ENCODE measurements at regions not wholly inside any gene's neighbourhood (a gene's known extent, or its start where the extent isn't known, plus 50 kb on each side); places are given as distances from the start of the nearest gene placed in this dataset.
"Not testable (repeated sequence)": the region's sequence is repeated elsewhere in the genome, so short reads cannot be mapped to it uniquely, and the experiment has no call there.

DNA sequence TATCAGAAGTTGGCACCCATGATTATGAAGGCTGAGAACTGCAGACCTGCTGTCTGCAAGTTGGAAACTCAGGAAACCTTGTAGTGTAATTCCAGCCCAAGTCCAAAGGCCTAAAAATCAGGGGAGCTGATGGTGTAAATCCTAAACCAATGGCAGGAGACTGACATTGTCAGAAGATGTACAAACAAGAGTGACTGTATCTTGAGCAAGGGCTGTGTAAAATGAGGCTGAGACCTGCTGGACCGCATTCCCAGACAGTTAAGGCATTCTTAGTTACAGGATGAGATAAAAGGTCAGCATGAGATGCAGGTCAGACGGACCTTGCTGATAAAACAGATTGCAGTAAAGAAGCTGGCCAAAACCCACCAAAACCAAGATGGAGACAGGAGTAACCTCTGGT lies 147.7 kb downstream of the COG6 start:
- no peak for DNase-seq (ENCODE audit: low spot score)

DNA sequence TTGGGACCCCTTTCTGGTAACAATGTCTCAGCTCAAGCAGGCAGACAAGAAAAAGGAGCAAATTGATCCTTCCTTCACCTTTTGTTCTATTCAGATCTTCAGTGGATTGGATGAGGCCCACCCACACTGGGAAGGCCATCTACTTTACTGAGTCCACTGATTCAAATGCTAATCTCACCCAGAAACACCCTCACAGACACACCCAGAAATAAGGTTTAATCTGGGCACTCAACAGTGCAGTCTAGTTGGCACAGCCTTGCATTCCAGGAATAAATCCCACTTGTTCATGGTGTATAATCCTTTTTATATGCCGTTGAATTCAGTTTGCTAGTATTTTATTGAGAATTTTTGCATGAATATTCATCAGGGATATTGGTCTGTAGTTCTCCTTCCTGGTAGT lies 148.4 kb downstream of the COG6 start:
- DNase-seq (ENCODE audit: low spot score), result no peak

DNA sequence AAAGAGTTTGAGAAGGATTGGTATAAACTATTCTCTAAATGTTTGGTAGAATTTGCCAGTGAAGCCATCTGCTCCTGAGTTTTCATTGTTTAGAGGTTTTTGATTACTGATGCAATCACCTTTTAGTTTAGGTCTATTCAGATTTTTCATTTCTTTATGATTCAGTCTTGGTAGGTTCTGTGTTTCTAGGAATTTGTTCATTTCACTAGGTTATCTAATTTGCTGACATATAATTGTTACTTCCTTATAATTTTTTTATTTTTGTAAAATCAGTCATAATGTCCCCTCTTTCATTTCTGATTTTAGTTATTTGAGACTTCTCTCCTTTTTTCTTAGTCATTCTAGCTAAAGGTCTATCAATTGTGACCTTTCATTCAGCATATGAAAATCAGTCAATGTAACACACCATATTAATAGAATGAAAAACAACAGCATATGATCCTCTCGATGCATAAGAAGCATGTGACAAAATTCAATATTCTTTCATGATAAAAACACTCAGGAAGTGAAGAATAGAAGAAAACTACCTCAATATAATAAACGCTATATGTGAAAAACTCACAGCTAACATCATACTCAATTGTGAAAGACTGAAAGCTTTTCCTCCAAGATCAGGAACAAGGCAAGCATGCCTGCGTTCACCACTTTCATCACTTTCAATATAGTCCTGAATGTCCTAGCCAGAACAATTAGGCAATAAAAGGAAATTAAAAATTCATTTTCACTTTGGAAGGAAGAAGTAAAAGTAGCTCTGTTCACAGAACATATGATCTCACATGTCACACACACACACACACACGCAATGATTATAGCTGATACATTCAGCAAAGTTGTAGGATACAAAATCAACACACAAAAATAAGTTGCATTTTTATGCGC lies 149.1 kb downstream of the COG6 start:
- no peak for DNase-seq (ENCODE audit: low spot score)

DNA sequence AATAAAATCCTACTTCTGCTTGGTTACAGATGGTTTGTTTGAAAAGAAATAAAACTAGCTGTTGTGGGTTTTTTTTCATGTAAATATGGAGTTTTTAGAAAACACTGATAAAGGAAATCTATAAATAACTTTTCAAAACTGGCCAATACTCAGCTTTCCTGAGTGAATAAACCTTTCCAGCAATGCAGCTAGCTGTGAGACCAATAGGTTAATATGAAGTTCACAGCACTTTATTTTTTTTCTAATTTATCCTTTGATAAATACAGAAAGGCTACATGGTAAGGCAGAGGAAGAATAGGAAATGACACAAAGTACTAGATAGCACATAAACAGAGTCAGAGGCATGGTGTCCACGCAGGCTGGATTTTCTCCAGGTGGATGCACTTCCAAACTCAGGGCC lies 154.0 kb downstream of the COG6 start:
- no peak for DNase-seq (ENCODE audit: low spot score)

DNA sequence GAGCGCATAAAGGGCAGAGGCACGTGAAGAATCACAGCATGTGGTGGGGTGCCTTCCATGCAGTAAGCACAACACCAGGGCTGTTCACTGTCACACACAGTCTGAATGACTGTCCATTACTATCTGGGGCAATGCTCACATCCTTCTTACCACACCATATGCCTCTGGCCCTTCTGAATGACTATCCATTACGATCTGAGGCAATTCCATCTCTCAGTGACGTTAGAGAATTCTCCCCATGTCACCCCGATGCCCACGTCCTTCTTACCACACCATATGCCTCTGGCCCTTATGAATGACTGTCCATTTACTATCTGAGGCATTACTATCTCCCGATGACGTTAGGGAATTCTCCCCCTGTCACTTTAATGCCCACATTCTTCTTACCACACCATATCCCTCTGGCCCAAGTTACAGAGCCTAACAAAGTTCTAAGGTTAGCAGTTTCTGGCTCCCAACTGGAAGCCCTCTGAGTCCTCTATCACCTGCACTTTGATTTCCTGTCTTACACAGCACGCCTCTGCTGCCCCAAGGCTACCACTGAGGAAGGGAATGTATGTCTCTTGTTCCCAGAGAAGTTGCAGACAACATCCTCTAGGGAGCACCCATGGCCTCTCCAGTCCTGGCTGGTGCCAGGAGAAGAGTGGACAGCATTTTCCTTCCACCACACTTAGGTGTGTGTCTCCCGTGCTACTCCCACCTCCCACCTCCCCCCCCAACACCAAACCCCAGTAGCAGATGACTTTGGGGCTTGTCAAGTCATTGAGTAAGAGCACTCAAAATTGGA lies 154.8 kb downstream of the COG6 start:
- no peak for DNase-seq (ENCODE audit: low spot score)

DNA sequence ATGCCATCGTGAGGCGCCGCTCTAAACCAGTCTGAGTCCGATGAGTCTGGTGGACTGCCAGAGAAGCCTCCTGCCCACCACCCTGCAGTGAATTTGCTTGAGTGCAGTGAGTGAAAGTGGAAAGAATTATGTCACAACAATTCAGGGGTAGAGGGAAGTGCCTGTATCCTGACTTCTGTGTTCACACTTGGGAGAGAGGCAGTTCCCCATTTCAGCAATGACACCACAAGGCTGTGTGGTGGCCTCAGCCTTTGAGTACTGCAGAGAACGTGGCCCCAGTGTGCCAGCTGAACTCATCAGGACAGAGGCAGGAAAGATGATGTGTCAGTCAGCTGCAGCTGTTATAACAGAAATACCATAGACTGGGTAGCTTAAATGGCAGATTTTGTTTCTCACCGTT lies 155.6 kb downstream of the COG6 start:
- no peak for DNase-seq (ENCODE audit: low spot score)

DNA sequence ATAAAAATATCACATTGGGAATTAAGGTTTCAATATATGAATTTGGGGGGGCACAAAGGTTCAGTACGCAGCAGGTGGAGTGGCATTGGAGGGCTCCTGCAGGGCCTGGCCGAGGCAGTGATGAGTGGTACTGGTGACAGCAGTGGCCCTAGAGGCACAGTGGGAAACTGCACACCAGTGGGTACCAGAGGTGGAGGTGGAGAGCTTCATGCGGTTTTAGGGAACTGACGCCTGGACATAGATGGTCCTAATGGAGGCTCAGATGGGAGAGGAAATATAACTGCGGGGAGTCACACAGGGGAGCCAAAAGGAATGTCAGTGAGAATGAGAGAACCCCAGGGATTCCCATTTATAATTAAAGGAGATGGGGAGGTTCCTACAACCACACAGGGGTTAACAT lies 156.2 kb downstream of the COG6 start:
- DNase-seq (ENCODE audit: low spot score), result no peak

DNA sequence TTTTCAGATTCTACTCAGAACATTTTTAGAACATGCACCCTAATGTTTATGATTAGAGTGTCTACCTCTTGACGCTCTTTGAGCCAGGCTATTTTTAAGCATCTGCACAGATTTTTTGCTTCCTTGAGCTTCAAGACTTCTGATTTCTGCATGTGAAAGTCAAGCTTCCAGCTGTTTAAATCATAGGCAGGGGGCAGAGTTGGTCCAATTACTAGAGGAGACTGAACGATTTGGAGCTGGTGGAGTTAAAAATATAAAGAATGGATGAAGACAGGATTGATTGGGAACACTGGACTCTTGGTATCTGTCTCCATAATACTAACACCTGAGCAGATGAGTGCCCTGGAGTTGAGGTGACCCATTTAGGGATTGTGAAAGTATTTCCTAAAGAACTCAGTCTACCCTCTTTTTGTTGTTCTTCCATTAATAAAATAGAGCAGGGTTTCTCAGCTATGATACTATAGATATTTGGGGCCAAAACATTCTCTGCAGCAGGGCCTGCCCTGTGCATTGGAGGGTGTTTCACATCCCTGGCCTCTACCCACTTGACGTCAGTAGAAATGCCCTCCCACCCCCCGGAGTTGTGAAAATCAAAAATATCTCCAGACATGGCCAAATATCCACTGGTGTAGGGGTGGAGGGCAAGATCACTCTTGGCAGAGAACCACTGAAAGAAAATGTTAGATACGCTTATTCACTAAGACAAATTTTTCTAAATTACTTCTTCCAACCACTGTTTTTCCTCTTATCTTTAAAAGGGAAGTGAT lies 160.1 kb downstream of the COG6 start:
- no peak for DNase-seq (ENCODE audit: low spot score)

DNA sequence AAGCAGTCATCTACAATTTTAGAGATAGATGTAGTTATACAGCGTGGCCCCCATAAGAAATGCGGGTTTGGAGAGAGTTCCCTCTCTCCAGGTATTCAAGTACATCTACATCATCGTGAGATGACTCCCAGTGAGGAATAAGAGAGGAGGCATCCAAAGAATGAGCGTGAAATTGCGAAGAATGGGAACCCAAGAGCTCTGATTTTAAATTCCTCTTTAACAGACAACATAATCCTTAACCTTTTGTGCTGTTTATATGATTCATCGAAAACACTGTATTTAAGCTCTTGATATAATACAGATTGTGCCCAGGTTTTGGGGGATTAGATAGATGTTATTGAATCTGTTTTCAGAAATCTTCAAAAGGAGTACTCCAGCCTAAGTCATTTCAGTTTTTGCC lies 161.5 kb downstream of the COG6 start:
- no peak for DNase-seq (ENCODE audit: low spot score)

DNA sequence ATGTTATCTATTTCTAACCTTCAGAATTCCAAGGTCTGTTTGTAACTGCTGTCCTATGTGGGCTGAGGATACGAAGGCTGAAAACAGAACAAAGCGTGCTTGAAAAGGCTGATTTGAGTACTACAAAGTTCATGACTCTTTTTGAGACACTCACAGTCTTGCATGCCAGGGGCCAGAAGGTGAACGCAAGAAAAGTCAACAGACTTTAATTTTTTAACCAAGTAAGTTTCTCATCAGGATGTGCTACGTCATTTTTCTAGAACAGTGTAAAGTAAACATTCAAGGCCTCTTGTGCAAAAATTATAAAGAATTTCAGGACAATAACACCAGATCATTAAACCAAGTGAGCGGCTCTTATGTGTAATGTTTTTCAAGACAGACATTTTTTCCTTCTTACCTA lies 163.5 kb downstream of the COG6 start:
- DNase-seq (ENCODE audit: low spot score), result no peak

DNA sequence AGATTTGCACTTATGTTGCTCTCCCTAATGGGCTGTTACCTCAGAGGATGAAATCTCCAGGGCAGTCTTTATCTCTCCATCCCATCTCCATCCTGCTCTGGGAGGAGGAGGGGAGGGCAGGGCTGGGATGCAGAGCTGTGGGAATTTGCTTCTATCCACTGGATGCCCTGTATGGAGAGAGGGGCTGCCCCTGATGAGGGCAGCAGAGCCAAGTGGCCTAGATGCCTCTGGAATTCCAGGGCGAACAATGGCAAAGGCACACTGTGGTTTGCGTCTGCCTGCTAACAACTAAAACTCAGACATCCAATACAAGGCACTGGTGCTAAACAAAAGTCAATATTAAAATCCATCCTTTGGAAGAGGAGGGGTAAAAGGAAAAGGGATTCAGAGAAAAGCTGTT lies 165.1 kb downstream of the COG6 start:
- DNase-seq (ENCODE audit: low spot score), result no peak

DNA sequence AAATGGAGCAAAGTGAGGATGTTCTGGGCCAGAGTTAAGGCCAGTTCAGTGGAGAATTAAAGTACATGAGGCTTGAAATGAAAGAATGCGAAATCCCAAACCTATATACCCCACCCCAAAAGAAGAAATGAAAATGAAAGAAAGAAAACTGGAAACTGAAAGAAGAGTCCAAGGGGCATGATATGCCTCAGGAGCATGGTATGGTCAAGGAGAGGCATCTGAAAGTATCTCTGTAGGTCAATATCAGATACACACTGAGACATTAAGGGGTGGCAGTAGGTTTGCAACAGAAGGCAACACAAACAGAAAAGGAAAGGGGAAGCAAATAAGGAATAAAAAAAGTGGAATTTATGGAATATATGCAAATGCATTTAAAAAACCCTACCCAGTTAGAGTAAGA lies 166.5 kb downstream of the COG6 start:
- DNase-seq (ENCODE audit: low spot score), result no peak

DNA sequence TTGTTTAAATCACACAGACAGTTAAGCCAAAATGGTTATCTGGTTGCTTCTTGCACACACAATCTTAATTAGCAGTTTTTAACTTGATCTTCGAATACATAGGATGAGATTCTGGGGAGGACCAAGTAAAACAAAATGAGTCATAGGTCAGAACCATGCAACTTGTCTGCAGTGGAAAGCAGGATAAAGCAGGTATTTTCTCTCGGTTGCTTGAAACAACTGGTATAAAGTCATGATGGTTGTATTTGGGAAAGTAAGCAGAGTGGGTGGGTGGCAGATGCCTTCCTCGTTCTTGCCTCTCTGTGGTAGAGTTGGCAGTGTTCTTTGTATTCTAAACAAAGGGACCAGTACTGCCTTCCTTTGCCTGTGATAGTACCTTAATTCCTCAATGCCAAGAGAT lies 167.0 kb downstream of the COG6 start:
- DNase-seq (ENCODE audit: low spot score), result no peak

DNA sequence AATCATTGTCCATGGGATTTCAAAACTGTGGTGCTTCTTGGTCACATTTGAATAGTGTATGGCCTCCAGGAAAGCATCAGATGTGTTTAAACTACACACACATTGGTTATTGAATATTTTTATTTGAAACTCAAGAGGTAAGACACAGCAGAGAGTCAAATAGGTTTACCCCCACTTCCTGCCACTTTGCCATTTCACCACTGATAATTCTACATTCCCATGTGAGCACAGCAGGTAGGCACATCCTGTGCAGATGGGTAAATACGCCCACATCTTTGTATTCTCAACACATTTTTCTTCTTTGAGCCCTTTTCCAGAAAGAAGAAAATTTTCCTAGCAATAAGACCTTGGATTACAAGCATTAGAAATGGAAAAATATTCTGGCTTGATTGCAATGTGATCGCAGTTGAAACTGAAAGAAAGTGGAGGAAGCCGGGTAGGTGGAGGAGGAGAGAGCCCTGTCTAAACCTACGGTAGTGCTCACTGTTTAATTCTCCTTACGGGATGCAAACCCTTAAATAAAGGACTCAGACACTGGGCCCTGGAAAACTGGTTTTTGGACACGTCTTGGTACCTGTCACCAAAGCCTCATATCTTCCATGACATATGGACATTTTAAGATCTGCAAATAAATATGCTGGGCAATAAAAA lies 167.7 kb downstream of the COG6 start:
- no peak for DNase-seq (ENCODE audit: low spot score)

DNA sequence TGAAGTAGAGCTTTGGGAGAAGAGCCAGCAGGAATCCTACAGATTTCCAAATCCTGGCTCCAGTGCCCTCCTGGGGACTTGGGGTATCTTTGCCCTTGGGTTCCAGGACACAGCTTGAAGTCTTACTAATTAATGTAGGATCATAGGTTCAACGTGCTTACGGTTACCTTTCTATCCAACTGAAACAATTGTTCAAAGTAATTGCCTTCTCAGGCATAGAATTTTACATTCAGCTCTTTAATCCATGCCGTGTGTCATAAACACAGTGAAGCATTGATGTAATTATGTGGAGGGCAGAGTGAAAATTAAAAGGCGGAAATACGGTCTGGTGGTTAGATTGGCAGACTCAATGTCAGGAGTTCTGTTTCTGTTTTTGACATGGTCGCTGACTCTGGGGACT lies 170.4 kb downstream of the COG6 start:
- no peak for DNase-seq (ENCODE audit: low spot score)

DNA sequence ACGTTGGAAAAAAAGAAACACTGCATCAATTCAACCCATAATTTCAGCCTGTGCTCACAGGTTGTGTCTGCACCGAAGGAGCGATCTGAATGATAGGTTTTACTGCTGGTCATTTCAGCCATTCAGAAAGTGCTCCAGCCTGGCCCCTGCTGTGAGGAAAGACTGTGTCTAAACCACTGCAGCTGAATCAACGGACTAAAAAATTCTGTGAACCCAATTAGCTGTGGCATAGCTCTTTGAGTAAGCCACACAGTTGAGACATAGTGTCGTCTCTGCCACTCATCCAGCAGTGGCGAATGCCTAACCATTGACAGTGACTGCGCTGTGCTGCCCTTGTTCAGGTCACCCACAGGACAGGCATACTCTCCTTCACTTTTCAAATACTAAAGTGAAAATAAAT lies 179.8 kb downstream of the COG6 start:
- no peak for DNase-seq (ENCODE audit: low spot score)

DNA sequence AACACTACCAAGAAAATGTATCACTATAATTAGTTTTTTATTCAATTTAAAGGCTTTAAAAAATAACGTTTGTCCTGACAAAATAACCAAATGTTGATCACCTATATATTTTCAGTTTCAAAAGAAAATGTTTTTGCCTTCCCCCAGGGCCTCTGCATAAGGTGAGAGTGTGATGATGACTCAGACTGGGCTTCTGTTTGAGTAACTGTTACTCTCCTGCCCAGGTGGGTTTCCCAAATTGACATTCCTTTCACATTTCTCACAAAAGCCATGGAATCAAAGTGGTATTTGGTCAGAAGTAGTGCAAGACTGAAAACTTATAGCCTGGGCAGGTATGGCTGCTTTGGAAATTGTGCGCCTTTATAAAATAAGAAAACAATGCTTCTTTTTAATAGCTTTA lies 180.6 kb downstream of the COG6 start:
- no peak for DNase-seq (ENCODE audit: low spot score)

DNA sequence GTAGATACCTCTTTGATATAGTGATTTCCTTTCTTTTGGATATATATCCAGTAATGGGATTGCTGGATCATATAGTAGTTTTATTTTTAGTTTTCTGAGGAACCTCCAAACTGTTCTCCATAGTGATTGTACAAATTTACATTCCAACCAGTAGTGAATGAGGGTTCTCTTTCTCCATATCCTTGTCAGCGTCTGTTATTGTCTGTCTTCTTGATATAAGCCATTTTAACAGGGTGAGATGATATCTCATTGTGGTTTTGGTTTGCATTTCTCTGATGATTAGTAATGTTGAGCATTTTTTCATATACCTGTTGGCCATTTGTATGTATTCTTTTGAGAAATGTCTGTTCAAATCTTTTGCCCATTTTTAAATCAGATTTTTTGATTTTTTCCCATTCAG lies 182.4 kb downstream of the COG6 start:
- not testable (repeated sequence) for DNase-seq (ENCODE audit: low spot score)

DNA sequence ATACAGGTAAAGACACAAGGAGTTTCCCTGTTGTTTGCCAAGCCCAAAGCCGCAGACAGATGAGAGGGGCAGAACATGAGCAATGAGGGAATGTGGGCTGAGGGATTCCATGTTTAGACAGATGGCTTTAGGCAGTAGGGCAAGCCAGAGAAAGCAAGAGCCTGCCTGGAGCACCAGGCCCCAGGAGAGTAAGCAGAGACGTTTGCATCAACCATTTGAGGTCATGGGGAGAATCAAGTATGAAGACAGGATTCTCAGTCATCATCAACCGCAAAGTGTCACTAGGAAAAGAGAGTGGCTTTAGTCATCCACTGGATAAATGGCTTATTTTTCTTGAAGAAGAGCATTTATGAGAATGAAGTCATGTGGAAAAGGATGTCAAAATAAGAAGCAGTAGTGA lies 184.7 kb downstream of the COG6 start:
- DNase-seq (ENCODE audit: low spot score), result no peak

DNA sequence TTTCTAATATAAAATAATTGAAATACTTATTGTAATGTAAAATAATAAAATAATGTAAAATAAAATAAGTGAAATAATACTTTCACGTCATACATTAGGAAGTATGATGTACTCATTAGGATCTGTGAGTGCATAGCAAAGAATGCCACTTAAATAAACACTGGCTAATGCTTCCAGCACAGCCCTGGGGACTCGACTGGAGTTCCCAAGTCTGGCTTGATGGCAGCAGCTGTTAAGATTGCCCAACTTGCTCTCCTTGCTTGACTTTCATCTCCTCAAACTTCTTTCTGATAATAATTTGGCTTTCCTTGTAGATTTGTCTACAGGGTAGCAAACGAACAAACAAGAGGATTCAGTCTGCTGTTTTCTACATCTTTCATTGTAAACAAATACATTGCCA lies 191.9 kb downstream of the COG6 start:
- DNase-seq (ENCODE audit: low spot score), result no peak

DNA sequence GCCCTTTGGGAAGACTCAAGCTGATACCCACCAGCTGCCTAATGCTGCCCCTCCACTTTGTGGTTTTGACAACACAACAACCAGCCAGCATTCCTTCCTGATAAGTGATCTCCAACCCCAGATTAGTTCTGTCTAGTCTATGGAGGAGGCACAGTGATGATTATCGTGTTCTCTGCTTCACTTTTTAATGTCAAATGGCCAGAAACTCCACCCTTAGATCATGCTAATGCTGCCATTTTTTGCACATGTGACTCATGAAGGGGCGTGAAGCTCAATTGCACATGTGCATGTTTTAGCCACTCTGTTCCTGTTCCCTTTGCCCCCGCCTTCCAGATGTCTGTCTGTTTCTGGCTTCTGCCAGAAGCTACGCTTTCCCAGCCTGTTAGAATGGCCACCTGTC lies 199.8 kb downstream of the COG6 start:
- no peak for DNase-seq (ENCODE audit: low spot score)

DNA sequence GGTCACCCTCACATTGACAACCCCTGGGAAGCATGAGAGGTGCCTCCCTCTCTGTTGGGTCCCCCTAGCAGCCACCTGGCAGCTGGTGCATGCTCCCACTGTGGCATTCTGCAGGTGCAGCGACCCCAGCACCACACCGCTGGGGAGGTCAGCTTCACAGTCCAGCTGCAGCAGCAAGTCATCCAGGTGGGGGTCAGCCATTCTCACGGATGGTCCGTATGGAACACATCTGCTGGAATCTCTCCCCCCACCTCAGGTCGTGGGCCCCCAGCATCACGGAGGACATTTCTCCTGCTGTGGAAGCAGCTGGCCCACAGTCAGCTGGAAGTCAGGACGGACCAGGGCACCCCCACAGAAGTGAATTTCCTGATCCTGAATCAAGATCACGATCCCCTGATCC lies 201.3 kb downstream of the COG6 start:
- no peak for DNase-seq (ENCODE audit: low spot score)

Measured in LoVo (cell line).